ENCODE measurements at regions not wholly inside any gene's neighbourhood (a gene's known extent, or its start where the extent isn't known, plus 50 kb on each side); places are given as distances from the start of the nearest gene placed in this dataset.

- no peak for ATAC-seq
- POLR2A ChIA-PET: no interaction called here
- no peak for DNase-seq (ENCODE audit: low read depth in 1 of 2, low spot score in 1 of 2)
- 17% methylated on average over 2 of the region's 2 CpGs for WGBS (ENCODE audit: missing lambda C conversion rate)
- CTCF ChIA-PET: no interaction called here
- no peak overlapping the region for H3K27ac ChIP-seq
- no peak overlapping the region for H3K4me3 ChIP-seq
- no peak for FAIRE-seq
- no peaks in the 10 kb centered on the region for H3K9me3 ChIP-seq
- no peaks in the 10 kb centered on the region for H3K4me1 ChIP-seq
- TF ChIP-seq ZFP36 (IDR thresholded peaks at IDR 0.05; ENCODE audit: borderline replicate concordance, partially characterized antibody) (no peak), POLR2A (IDR thresholded peaks at IDR 0.05; ENCODE audit: low read length) (no peak), POLR2AphosphoS2 (conservative IDR thresholded peaks at IDR 0.05; ENCODE audit: low read length) (no peak), ELK1 (IDR thresholded peaks at IDR 0.05; ENCODE audit: low read depth, low read length) (no peak), PBX3 (IDR thresholded peaks at IDR 0.05) (no peak), MAZ (IDR thresholded peaks at IDR 0.05; ENCODE audit: borderline replicate concordance, low read depth, low read length) (no peak), E2F6 (IDR thresholded peaks at IDR 0.05; ENCODE audit: borderline replicate concordance, low read depth) (no peak), MAFK (IDR thresholded peaks at IDR 0.05; ENCODE audit: partially characterized antibody) (no peak)
- no peak overlapping the region for H3K4me2 ChIP-seq
These were observed 273.4 kb upstream of the MIR17HG start for GRCh38 chr13:91074091-91074490.

GRCh38 chr13:91076830-91077229, 270.7 kb upstream of the MIR17HG start:
- ChIA-PET POLR2A (no interaction called here), CTCF (interaction anchor here (1.3 to 1.4 kb wide), 2 partner anchors 10 to 98 kb away, joined by 3 read pairs; no protein-coding TSS in a partner anchor)
- TF ChIP-seq PHF8 (IDR thresholded peaks at IDR 0.05; ENCODE audit: borderline replicate concordance, low read depth): no peak
- no peak for TF ChIP-seq EHF (CRISPR knock-in tag; IDR thresholded peaks at IDR 0.05)
- no peak for TF ChIP-seq CTCF (IDR thresholded peaks at IDR 0.05)
- TF ChIP-seq E2F6 (IDR thresholded peaks at IDR 0.05; ENCODE audit: borderline replicate concordance, low read depth): no peak
- TF ChIP-seq FOSB (CRISPR knock-in tag; IDR thresholded peaks at IDR 0.05): no peak
- no peak for TF ChIP-seq MAFK (IDR thresholded peaks at IDR 0.05; ENCODE audit: partially characterized antibody)
- no peak for TF ChIP-seq HOXB5 (CRISPR knock-in tag; IDR thresholded peaks at IDR 0.05)
- no peak for TF ChIP-seq NR3C1 (IDR thresholded peaks at IDR 0.05)
- no peak for TF ChIP-seq MYC (IDR thresholded peaks at IDR 0.05; ENCODE audit: borderline replicate concordance, low read length)
- no peak for TF ChIP-seq EHMT2 (IDR thresholded peaks at IDR 0.05; ENCODE audit: low read depth)
- no peak for TF ChIP-seq FOSL2 (IDR thresholded peaks at IDR 0.05)
- no peak for TF ChIP-seq FOSL2 (CRISPR knock-in tag; IDR thresholded peaks at IDR 0.05)
- TF ChIP-seq ELK1 (IDR thresholded peaks at IDR 0.05; ENCODE audit: low read depth, low read length): no peak
- no peak for TF ChIP-seq KDM1A (IDR thresholded peaks at IDR 0.05; ENCODE audit: low read depth)
- no peak overlapping the region for H3K27ac ChIP-seq
- no peaks in the 10 kb centered on the region for H3K9me3 ChIP-seq
- WGBS (ENCODE audit: missing lambda C conversion rate): 76% methylated on average over 2 of the region's 2 CpGs
- FAIRE-seq (no peak), DNase-seq (ENCODE audit: low read depth in 1 of 2, low spot score in 1 of 2) (no peak), ATAC-seq (no peak)
- H3K4me3 ChIP-seq: no peak overlapping the region
- H3K4me1 ChIP-seq: no peaks in the 10 kb centered on the region
- no peak overlapping the region for H3K4me2 ChIP-seq
